ENCODE measurements at regions not wholly inside any gene's neighbourhood (a gene's known extent, or its start where the extent isn't known, plus 50 kb on each side); places are given as distances from the start of the nearest gene placed in this dataset.

DNA sequence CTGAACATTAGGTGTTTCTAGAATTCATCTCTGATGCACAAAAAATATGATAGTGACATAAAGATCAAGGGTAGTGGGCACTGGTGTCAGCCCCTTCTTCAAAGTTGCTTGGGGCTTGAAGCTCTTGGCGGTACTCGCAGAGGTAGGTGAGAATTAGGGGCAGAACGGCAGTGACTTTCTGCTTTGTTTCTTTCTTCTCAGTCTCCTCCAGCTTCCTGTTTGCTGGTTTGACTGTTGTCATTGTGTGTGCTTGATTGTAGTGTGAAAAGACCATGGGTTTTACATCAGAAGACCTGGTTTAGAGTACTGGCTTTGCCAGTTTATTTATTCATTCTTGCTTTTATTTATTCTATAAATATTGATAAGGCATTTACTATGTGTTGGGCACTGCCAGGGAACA is 156.7 kb upstream of the PLET1 start:
- H3K27ac Mint-ChIP-seq (ENCODE audit: unreplicated experiment), result no peak overlapping the region
- peaks cover 16% of the 10 kb centered on the region for H3K9me3 Mint-ChIP-seq (ENCODE audit: unreplicated experiment)
- H3K27me3 Mint-ChIP-seq (ENCODE audit: unreplicated experiment), result peaks cover 46% of the 10 kb centered on the region
- TF ChIP-seq, protein P1, sequence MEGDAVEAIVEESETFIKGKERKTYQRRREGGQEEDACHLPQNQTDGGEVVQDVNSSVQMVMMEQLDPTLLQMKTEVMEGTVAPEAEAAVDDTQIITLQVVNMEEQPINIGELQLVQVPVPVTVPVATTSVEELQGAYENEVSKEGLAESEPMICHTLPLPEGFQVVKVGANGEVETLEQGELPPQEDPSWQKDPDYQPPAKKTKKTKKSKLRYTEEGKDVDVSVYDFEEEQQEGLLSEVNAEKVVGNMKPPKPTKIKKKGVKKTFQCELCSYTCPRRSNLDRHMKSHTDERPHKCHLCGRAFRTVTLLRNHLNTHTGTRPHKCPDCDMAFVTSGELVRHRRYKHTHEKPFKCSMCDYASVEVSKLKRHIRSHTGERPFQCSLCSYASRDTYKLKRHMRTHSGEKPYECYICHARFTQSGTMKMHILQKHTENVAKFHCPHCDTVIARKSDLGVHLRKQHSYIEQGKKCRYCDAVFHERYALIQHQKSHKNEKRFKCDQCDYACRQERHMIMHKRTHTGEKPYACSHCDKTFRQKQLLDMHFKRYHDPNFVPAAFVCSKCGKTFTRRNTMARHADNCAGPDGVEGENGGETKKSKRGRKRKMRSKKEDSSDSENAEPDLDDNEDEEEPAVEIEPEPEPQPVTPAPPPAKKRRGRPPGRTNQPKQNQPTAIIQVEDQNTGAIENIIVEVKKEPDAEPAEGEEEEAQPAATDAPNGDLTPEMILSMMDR (IDR thresholded peaks at IDR 0.05), result no peak
- H3K4me3 Mint-ChIP-seq (ENCODE audit: unreplicated experiment), result no peak overlapping the region
- no peaks in the 10 kb centered on the region for H3K4me1 Mint-ChIP-seq (ENCODE audit: unreplicated experiment)
- no peak for DNase-seq (ENCODE audit: extremely low spot score, unreplicated experiment)
- no peaks in the 10 kb centered on the region for H3K36me3 Mint-ChIP-seq (ENCODE audit: unreplicated experiment)

DNA sequence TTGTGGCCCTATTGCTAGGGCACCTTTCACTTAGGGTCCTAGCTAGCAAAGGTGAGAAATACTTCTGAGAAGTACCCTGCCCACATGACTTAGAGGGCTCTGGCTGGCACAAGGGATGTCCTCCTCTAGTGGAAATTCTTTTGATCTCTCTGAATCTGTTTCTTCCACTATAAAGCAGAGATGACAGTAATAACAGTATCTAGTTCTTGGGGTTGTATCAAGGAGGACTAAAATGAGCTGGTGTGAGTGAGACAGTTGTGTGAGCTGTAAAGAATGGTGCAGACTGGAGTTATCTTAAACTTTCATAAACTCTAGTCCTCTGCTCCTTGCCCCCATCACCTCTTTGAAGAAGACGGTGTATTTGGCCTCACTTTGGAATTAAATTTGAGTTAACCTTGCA is 157.8 kb upstream of the PLET1 start:
- no peak for DNase-seq (ENCODE audit: extremely low spot score, unreplicated experiment)
- TF ChIP-seq, protein P1 (IDR thresholded peaks at IDR 0.05), result no peak
- Mint-ChIP-seq H3K4me3 (ENCODE audit: unreplicated experiment) (no peak overlapping the region), H3K9me3 (ENCODE audit: unreplicated experiment) (peaks cover 14% of the 10 kb centered on the region), H3K4me1 (ENCODE audit: unreplicated experiment) (no peaks in the 10 kb centered on the region), H3K36me3 (ENCODE audit: unreplicated experiment) (no peaks in the 10 kb centered on the region), H3K27ac (ENCODE audit: unreplicated experiment) (no peak overlapping the region), H3K27me3 (ENCODE audit: unreplicated experiment) (peaks cover 47% of the 10 kb centered on the region)

DNA sequence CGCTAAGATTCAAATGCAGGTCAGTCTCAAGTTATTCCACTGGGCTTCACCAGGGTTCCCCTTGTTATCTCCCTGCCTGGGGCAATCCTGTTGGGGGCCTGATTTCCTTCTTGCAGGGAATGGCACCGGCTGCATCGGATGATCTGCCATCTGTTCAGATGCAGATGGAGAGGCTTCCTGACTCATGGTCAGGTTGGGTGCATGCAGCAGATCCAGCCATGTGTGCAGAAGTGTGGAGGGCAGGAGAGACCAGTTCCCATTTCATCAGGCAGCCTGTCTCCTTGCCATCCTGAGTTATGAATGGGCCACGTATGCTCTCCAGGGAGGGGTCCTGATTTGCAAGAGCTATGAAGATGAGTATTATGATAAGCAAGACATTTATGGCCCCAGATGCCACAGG is 161.2 kb upstream of the PLET1 start:
- H3K4me1 Mint-ChIP-seq (ENCODE audit: unreplicated experiment), result no peaks in the 10 kb centered on the region
- H3K4me3 Mint-ChIP-seq (ENCODE audit: unreplicated experiment), result no peak overlapping the region
- H3K9me3 Mint-ChIP-seq (ENCODE audit: unreplicated experiment), result no peaks in the 10 kb centered on the region
- DNase-seq (ENCODE audit: extremely low spot score, unreplicated experiment), result no peak
- H3K36me3 Mint-ChIP-seq (ENCODE audit: unreplicated experiment), result no peaks in the 10 kb centered on the region
- TF ChIP-seq, protein P1 (IDR thresholded peaks at IDR 0.05), result no peak
- peaks cover 33% of the 10 kb centered on the region for H3K27me3 Mint-ChIP-seq (ENCODE audit: unreplicated experiment)
- no peak overlapping the region for H3K27ac Mint-ChIP-seq (ENCODE audit: unreplicated experiment)

DNA sequence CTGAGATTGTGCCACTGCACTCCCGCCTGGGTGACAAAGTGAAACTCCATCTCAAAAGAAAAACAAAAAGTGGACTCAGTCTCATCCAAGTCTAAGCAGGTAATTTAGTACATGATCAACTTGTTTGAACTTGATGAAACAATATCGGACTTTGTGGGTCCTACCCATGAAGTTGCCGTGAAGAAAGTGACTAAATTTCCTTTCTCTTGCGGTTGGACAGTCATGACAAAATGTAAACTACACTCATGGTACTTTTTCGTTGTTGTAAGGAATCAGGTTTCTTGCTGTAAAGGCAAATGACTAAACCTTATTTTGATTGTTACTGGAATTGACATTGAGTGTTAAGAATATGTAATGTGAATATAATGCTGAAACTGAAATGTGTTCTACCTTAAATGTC is 164.5 kb upstream of the PLET1 start:
- Mint-ChIP-seq H3K27ac (ENCODE audit: unreplicated experiment) (no peak overlapping the region), H3K4me3 (ENCODE audit: unreplicated experiment) (no peak overlapping the region), H3K9me3 (ENCODE audit: unreplicated experiment) (peaks cover 6% of the 10 kb centered on the region), H3K27me3 (ENCODE audit: unreplicated experiment) (peaks cover 19% of the 10 kb centered on the region), H3K36me3 (ENCODE audit: unreplicated experiment) (no peaks in the 10 kb centered on the region), H3K4me1 (ENCODE audit: unreplicated experiment) (no peaks in the 10 kb centered on the region)
- TF ChIP-seq, protein P1 (IDR thresholded peaks at IDR 0.05), result no peak
- no peak for DNase-seq (ENCODE audit: extremely low spot score, unreplicated experiment)

DNA sequence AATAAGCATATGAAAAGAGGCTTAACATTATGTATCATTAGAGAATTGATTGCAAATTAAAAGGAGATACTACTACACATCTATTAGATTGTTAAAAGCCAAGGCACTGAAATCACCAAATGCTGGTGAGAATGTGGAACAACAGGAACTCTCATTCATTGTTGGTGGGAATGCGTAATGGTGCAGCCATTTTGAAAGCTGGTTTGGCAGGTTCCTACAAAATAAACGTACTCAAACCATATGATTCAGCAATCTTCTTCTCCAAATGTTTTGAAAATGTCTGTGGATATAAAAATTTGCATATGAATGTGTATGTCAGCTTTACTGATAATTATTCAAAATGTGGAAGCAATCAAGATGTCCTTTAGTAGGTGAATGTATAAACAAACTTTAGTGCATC is 176.4 kb upstream of the PLET1 start:
- H3K4me3 Mint-ChIP-seq (ENCODE audit: unreplicated experiment), result no peak overlapping the region

More for the DNA sequence above, 176.4 kb upstream of the PLET1 start:
- H3K4me1 Mint-ChIP-seq (ENCODE audit: unreplicated experiment), result no peaks in the 10 kb centered on the region
- no peaks in the 10 kb centered on the region for H3K36me3 Mint-ChIP-seq (ENCODE audit: unreplicated experiment)
- H3K27ac Mint-ChIP-seq (ENCODE audit: unreplicated experiment), result no peak overlapping the region
- TF ChIP-seq, protein P1 (IDR thresholded peaks at IDR 0.05), result no peak
- no peak for DNase-seq (ENCODE audit: extremely low spot score, unreplicated experiment)
- H3K9me3 Mint-ChIP-seq (ENCODE audit: unreplicated experiment), result peaks cover 27% of the 10 kb centered on the region
- H3K27me3 Mint-ChIP-seq (ENCODE audit: unreplicated experiment), result peaks cover 61% of the 10 kb centered on the region
